ENCODE measurements at regions not wholly inside any gene's neighbourhood (a gene's known extent, or its start where the extent isn't known, plus 50 kb on each side); places are given as distances from the start of the nearest gene placed in this dataset.

- TF ChIP-seq POLR2A (IDR thresholded peaks at IDR 0.05; ENCODE audit: low read length), result no peak
- no peak for TF ChIP-seq GATA1 (IDR thresholded peaks at IDR 0.05; ENCODE audit: low read depth, low read length)
Observed at GRCh38 chr17:27206447-27206846, 87.5 kb upstream of the WSB1 start.
